Activated CD4-positive, alpha-beta T cell treated with anti-CD3 and anti-CD28 coated beads, Interleukin-2, amount 10 ng/mL, durations not matched to agents 7 days and 5 days (primary cell): ENCODE measurements at regions not wholly inside any gene's neighbourhood (a gene's known extent, or its start where the extent isn't known, plus 50 kb on each side); places are given as distances from the start of the nearest gene placed in this dataset.
"Not testable (repeated sequence)": the region's sequence is repeated elsewhere in the genome, so short reads cannot be mapped to it uniquely, and the experiment has no call there.

ENCODE experiments used
- CTCF ChIA-PET: fragments of 350-600 bp; sonication (Branson Sonifier 250); formaldehyde crosslinking; loops from one replicate; lab custom pipeline; 2021; ENCODE audit warnings: antibody characterized with exemption; lab: Charles Lee
- POLR2A ChIA-PET: fragments of 350-600 bp; sonication (Branson Sonifier 250); formaldehyde crosslinking; loops from one replicate; lab custom pipeline; 2021; ENCODE audit warnings: antibody characterized with exemption; lab: Charles Lee
- DNase-seq: peaks from one replicate; pipeline ENCODE4 v3.0.0-alpha.2; 2020
- H3K27ac Mint-ChIP-seq: one replicate; pipeline ENCODE4 v1.8.0; 2021; ENCODE audit warnings: mild to moderate bottlenecking, moderate library complexity, mixed read lengths
- H3K27me3 Mint-ChIP-seq: one replicate; pipeline ENCODE4 v1.8.0; 2021; ENCODE audit warnings: mixed read lengths
- H3K36me3 Mint-ChIP-seq: one replicate; pipeline ENCODE4 v1.8.0; 2021; ENCODE audit warnings: low read depth, mixed read lengths
- H3K4me1 Mint-ChIP-seq: one replicate; pipeline ENCODE4 v1.8.0; 2021; ENCODE audit warnings: mixed read lengths
- H3K4me3 Mint-ChIP-seq: one replicate; pipeline ENCODE4 v1.8.0; 2021; ENCODE audit warnings: mild to moderate bottlenecking, moderate library complexity, mixed read lengths
- H3K9me3 Mint-ChIP-seq: one replicate; pipeline ENCODE4 v1.8.0; 2021; ENCODE audit warnings: mixed read lengths

DNA sequence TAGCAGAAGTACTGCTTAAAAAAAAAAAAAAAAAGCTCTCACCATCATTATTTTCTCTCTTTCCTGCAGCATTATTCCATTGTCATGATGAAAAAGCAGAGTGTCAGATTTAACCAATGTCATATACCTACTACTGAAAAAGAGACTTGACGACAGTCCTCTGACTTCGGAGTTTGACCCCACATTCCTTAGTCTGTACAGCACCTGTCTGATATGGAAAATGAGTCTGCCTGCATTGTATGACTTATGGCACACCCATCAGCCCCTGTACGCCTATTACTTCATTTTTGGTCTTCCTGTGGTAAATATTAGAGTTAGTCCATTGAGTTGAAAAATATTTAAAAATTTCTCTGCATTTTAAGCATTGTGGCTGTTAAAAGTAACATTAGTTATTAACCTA is 54.5 kb upstream of the NOX4 start:
- H3K27me3 Mint-ChIP-seq = no peaks in the 10 kb centered on the region
- no peak overlapping the region for H3K27ac Mint-ChIP-seq
- CTCF ChIA-PET = no interaction called here
- H3K36me3 Mint-ChIP-seq = no peaks in the 10 kb centered on the region
- DNase-seq = no peak
- H3K9me3 Mint-ChIP-seq = no peaks in the 10 kb centered on the region
- H3K4me1 Mint-ChIP-seq = no peaks in the 10 kb centered on the region
- POLR2A ChIA-PET = no interaction called here
- no peak overlapping the region for H3K4me3 Mint-ChIP-seq

DNA sequence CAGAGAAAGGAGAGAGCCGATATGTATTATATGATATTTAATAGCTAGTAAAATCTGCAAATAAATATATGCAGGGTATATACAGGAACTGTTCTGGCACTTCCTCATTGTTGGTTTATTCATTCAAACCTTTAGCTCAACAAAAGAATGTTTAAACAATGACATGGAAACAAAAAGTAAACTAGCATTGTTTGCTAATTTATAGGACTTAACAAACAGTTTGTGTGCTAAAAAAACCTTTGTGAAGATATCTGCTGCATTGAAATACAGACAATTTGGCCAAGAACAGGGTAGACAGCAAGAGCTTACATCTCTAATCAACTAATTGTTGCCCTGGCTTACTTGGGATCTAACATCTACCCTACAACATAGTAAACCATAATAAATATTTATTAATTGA is 64.6 kb upstream of the NOX4 start:
- H3K36me3 Mint-ChIP-seq, CTCF ChIA-PET, POLR2A ChIA-PET, H3K4me1 Mint-ChIP-seq, H3K27ac Mint-ChIP-seq, DNase-seq, H3K4me3 Mint-ChIP-seq, H3K9me3 Mint-ChIP-seq, H3K27me3 Mint-ChIP-seq: not testable (repeated sequence)

DNA sequence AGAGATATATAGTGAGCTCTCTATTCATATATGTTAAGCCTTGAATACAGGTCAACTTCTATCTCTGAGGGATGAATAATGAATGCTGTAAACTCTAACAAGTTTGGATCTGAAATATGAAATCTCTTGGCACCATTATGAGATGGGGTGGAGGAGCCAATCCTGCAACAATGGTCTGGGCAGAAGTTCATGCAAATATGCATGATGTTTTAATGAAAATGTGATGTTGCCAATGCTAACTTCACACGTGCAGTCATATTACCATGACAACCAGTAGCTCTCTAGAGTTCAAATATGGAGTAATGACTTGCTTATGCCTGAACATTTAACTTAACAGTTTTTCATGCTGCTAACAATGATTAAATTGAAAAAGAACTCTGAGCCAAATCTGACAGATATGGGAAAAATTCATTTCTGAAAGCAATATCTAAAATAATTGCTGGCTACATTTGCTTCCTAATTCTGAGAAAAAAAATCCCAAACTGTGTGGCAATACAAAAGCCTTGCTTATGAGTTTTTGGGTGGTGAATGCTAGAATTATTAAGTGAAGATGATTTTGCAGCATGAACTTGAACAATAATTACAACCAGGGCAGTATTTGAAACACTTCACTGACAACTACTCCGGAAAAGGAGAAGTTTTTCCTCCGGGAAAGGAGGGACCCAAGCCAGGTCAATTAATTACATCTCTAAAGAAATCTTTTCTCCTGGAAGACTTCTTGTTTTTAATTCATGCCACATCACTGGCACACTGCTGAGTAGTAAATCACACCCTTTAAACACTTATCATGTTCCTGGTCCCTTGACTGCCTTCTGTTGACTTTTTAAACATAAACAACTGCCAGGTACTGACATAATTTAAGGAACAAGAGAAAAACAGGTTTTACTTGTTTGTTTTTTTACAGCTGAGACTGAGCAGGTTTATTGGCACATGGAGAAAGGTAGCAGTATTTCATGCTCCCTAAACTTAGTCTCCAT is 65.8 kb upstream of the NOX4 start:
- H3K9me3 Mint-ChIP-seq, CTCF ChIA-PET, H3K4me1 Mint-ChIP-seq, DNase-seq, H3K27ac Mint-ChIP-seq, H3K4me3 Mint-ChIP-seq, H3K36me3 Mint-ChIP-seq, H3K27me3 Mint-ChIP-seq, POLR2A ChIA-PET: not testable (repeated sequence)

DNA sequence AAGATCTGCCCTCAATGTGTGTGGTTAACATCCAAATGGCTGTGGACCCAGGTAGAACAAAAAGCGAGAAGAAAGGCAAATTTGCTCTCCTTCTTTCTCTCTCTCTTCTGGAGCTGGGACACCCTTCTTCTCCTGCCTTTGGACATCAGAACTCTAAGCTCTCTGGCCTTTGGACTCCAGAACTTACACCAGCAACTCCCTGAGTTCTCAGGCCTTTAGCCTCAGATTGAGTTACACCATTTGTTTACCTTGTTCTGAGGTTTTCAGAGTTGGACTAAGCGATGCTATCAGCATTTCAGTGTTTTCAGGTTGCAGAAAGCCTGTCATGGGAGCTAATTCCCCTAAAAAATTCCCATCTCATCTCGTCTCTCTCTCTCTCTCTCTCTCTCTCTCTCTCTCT is 69.4 kb upstream of the NOX4 start:
- not testable (repeated sequence) for H3K36me3 Mint-ChIP-seq

DNA sequence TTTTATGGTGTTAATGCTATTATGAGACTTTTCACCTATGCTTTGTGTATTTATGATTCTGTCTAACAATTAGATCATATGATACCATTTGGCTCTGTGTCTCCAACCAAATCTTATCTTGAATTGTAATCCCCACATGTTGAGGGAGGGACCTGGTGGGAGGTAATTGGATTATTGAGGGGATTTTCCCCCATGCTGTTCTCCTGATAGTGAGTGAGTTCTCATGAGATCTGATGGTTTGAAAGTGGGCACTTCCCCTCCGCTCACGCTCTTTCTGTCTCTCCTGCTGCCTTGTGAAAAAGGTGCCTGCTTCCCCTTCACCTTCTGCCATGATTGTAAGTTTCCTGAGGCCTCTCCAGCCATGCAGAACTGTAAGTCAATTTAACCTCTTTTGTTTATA is 71.6 kb upstream of the NOX4 start:
- H3K4me1 Mint-ChIP-seq, H3K4me3 Mint-ChIP-seq, H3K36me3 Mint-ChIP-seq, POLR2A ChIA-PET, DNase-seq, H3K9me3 Mint-ChIP-seq, H3K27ac Mint-ChIP-seq, H3K27me3 Mint-ChIP-seq, CTCF ChIA-PET: not testable (repeated sequence)

More for the DNA sequence above, 69.4 kb upstream of the NOX4 start:
- H3K27me3 Mint-ChIP-seq, H3K9me3 Mint-ChIP-seq, POLR2A ChIA-PET, CTCF ChIA-PET, H3K4me3 Mint-ChIP-seq, H3K27ac Mint-ChIP-seq, H3K4me1 Mint-ChIP-seq, DNase-seq: not testable (repeated sequence)

DNA sequence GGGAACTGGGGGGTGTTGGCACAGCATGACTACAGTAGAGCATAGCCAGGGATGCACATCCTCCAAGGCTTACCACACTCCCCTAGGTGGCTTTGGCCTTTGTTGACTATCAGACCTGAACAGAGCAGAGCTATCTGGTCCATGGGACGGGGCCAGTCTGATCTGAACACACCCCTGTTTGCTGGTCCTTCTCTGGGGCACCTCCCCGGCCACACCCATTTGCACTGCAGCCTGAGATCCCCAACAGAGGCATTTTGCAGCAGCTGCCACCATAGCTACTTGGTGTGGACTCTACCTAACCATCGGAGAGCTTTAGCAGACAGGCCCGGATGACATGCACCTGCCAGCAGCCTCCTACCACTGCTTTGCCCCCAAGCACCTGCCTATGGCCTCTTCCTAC is 75.8 kb upstream of the NOX4 start:
- POLR2A ChIA-PET = no interaction called here
- CTCF ChIA-PET = no interaction called here
- H3K4me3 Mint-ChIP-seq = no peak overlapping the region
- no peaks in the 10 kb centered on the region for H3K4me1 Mint-ChIP-seq
- no peaks in the 10 kb centered on the region for H3K9me3 Mint-ChIP-seq
- no peak for DNase-seq
- H3K27ac Mint-ChIP-seq = no peak overlapping the region
- H3K36me3 Mint-ChIP-seq = no peaks in the 10 kb centered on the region
- H3K27me3 Mint-ChIP-seq = no peaks in the 10 kb centered on the region

DNA sequence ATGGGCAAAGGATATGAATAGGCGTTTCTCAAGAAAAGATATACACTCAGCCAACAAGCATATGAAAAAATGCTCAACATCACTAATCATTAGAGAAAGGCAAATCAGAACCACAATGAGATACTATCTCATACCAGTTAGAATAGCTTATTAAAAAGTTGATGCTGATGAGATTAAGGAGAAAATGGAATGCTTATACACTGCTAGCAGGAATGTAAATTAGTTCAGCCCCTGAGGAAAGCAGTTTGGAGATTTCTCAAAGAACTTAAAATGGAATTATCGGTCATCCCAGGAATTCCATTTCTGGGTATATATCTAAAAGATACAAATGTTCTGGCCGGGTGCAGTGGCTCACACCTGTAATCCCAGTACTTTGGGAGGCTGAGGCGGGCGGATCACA is 78.2 kb upstream of the NOX4 start:
- H3K27me3 Mint-ChIP-seq, POLR2A ChIA-PET, H3K4me3 Mint-ChIP-seq, H3K36me3 Mint-ChIP-seq, H3K4me1 Mint-ChIP-seq, H3K27ac Mint-ChIP-seq, CTCF ChIA-PET, DNase-seq, H3K9me3 Mint-ChIP-seq: not testable (repeated sequence)

DNA sequence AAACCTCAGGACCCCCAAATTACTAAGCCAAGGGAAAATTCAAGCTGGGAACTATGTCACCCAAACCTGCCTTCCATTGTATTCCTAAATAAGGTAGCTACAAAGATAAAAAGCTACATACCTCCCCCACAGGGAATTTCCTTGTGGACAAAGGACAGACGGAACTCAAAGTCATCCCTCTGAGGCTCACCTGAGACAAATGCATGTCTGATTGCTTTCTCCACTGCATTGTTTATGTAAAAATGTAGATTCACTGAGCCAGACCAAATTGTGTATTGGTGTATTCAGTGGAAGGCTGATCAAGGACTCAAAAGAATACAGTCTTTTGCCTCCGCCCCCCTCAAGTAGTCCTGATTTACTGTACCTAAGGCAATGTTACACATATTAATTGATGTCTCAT is 80.5 kb upstream of the NOX4 start:
- CTCF ChIA-PET = interaction anchor here (0.6 kb wide), 1 partner anchor 104 kb away, joined by 3 read pairs; no protein-coding TSS in a partner anchor
- H3K4me1 Mint-ChIP-seq, H3K27ac Mint-ChIP-seq, H3K27me3 Mint-ChIP-seq, DNase-seq, H3K9me3 Mint-ChIP-seq, H3K36me3 Mint-ChIP-seq, H3K4me3 Mint-ChIP-seq, POLR2A ChIA-PET: not testable (repeated sequence)

DNA sequence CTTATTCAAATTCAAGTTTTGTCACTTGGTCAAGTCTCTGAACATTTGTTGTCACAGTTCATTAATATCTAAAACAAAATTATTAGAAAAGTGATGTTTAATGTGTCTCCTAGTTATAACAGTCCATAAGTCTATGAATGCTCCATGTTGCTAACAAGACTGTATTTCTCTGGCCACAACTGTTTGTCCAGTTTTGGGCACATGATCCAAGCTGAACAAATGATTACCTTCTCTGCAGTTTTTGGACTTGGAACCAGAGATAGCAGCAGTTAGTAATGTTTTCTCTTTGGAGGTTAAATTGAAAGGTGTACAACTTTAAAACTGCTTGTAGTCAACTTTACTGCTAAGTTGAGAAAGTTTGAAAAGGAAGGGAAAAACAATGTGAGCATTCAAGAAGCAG is 84.7 kb upstream of the NOX4 start:
- DNase-seq, H3K4me1 Mint-ChIP-seq, POLR2A ChIA-PET, H3K36me3 Mint-ChIP-seq, H3K27ac Mint-ChIP-seq, H3K9me3 Mint-ChIP-seq, H3K4me3 Mint-ChIP-seq, H3K27me3 Mint-ChIP-seq, CTCF ChIA-PET: not testable (repeated sequence)

DNA sequence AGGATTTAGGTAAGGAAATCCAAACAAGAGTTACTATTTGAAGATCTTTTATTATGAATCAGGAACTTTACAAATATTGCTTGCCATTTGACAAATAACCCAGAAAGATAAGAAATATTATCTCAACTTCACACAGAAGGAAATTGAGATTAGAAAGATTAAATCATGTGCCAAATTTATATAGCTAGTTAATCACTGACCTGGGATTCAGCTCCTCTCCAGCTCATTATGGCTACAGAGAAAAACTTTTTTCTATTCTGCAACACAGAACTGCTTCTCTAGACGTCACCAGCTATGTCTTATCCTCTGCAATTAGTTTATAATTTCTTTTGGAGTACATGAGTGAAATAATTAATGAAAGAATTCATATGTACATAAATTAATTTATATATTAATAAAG is 86.3 kb upstream of the NOX4 start:
- H3K4me3 Mint-ChIP-seq = not testable (repeated sequence)

DNA sequence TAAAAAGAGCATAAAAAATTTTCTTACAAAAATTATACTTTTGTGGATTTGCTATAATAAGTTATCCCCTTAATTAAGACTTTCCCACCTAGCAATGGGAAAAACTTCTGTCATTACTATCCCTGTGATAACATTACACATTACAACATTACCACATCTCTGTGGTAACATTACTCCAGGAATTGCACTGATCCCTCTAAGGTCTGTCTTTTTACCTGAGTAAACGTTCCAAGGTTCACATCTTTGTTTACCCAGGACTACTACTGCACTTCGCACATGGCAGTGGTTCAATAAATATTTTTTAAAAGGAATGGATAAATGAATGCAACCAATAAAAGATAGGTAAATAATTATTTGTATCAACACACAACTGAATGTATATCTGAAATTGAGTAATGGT is 92.4 kb upstream of the NOX4 start:
- no peaks in the 10 kb centered on the region for H3K27me3 Mint-ChIP-seq
- no peak overlapping the region for H3K27ac Mint-ChIP-seq
- H3K4me1 Mint-ChIP-seq = no peaks in the 10 kb centered on the region
- H3K36me3 Mint-ChIP-seq = no peaks in the 10 kb centered on the region
- no peaks in the 10 kb centered on the region for H3K9me3 Mint-ChIP-seq
- ChIA-PET CTCF (no interaction called here), POLR2A (no interaction called here)
- H3K4me3 Mint-ChIP-seq = no peak overlapping the region
- no peak for DNase-seq

More for the DNA sequence above, 86.3 kb upstream of the NOX4 start:
- DNase-seq, H3K9me3 Mint-ChIP-seq, H3K4me1 Mint-ChIP-seq, H3K36me3 Mint-ChIP-seq, CTCF ChIA-PET, H3K27me3 Mint-ChIP-seq, H3K27ac Mint-ChIP-seq, POLR2A ChIA-PET: not testable (repeated sequence)

DNA sequence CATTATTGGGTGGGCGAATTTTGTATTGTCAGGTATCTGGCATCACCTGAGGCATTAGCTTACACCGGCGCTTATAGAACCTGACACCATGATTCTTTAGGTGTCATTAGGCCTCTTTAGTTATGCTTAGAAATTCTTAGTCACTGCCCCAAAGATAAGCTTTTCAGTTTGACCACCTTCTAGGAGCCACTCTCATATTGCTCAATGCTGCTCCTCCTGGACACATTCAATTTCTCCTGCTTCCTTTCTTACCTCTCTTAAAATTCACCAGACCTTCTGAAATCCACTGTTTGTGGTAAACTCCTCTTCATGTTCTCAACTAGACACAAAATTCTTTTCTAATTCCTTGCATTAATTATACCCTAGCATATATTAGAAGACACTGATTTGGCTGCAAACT is 93.9 kb upstream of the NOX4 start:
- POLR2A ChIA-PET, H3K9me3 Mint-ChIP-seq, H3K4me3 Mint-ChIP-seq, H3K27ac Mint-ChIP-seq, H3K27me3 Mint-ChIP-seq, H3K36me3 Mint-ChIP-seq, CTCF ChIA-PET, H3K4me1 Mint-ChIP-seq, DNase-seq: not testable (repeated sequence)

DNA sequence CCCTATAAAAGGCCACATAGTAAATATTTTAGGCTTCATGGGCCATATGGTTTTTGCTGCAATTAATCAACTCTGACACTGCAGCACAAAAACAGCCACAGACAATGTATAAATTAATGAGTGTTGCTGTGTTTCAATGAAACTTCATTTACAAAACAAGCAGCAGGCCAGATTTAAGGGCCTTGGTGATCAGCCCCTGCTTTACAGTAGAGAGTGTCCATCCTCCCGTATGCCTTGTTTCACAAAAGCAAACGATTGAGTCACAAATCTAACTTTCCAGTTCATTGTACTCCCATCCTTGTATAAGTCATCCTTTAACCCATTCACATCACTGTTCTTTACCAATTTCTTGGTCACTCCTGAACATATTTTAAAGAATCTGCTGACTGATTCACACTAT is 94.3 kb upstream of the NOX4 start:
- H3K9me3 Mint-ChIP-seq, H3K4me3 Mint-ChIP-seq, H3K36me3 Mint-ChIP-seq, CTCF ChIA-PET, DNase-seq, H3K4me1 Mint-ChIP-seq, H3K27me3 Mint-ChIP-seq, POLR2A ChIA-PET, H3K27ac Mint-ChIP-seq: not testable (repeated sequence)

DNA sequence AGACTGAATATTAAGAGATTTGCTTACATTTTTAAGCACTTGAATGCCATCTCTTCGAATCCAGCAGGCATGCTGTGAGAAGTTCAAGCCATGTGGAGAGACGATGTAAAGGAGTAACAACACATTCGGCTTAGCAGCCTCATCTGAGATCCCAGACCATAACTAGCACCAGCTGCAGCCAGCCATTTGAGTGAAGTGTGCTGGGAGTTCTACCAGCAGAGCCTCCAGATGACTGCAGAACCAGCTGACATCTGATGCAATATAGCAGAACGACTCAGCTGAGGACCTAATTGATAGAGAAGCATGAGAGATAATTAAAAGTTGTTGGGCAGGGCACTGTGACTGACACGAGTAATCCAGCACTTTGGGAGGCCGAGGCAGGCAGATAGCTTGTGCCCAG is 98.2 kb upstream of the NOX4 start:
- CTCF ChIA-PET, POLR2A ChIA-PET, H3K4me1 Mint-ChIP-seq: not testable (repeated sequence)

More for the DNA sequence above, 98.2 kb upstream of the NOX4 start:
- DNase-seq, H3K27me3 Mint-ChIP-seq, H3K27ac Mint-ChIP-seq, H3K4me3 Mint-ChIP-seq, H3K9me3 Mint-ChIP-seq, H3K36me3 Mint-ChIP-seq: not testable (repeated sequence)
